Activated T-cell treated with anti-CD3 and anti-CD28 coated beads, Interleukin-2, amount 50 U/mL, for 4 hours (primary cell): ENCODE measurements at regions not wholly inside any gene's neighbourhood (a gene's known extent, or its start where the extent isn't known, plus 50 kb on each side); places are given as distances from the start of the nearest gene placed in this dataset.
"Not testable (repeated sequence)": the region's sequence is repeated elsewhere in the genome, so short reads cannot be mapped to it uniquely, and the experiment has no call there.

Experiments used
- ATAC-seq, 2 donors: fragments of 200-7000 bp; cut with Tn5 transposase; one replicate each; pipeline ENCODE4 v1.10.0; 2021
- DNase-seq: peaks from one replicate; pipeline ENCODE4 v3.0.0-alpha.2; 2020
- H3K27me3 Mint-ChIP-seq: one replicate; pipeline ENCODE4 v1.8.0; 2021; ENCODE audit warnings: low read depth, mixed read lengths
- H3K36me3 Mint-ChIP-seq: one replicate; pipeline ENCODE4 v1.8.0; 2022; ENCODE audit warnings: mixed read lengths; ENCODE audit not compliant: insufficient read depth
- H3K4me1 Mint-ChIP-seq: one replicate; pipeline ENCODE4 v1.8.0; 2021; ENCODE audit warnings: low read depth, mixed read lengths
- H3K4me3 Mint-ChIP-seq: one replicate; pipeline ENCODE4 v1.8.0; 2021; ENCODE audit warnings: mild to moderate bottlenecking, moderate library complexity, mixed read lengths
- H3K9me3 Mint-ChIP-seq: one replicate; pipeline ENCODE4 v1.8.0; 2021; ENCODE audit warnings: mixed read lengths

DNA sequence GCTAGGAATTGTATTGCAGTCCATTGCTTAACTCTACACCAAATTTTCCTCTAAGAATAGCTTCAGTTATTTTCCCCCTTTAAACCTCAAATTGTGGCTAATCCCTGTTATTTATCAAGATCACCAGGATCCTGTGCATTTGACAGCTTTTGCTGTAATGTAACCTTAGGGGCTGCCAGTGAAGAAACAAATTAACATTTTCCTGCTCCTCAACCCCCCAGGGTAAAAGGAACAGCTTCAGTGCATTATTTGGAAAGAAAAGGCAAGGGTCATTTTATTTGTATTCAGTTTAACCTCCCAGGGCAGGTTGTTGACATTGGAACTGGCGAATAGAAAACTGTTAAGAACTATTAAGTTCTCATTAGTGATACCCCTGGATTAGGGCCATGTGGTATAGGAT lies 57.0 kb downstream of the PCDH20 start:
- peaks cover 3% of the 10 kb centered on the region for H3K9me3 Mint-ChIP-seq
- ATAC-seq (no peak), DNase-seq (no peak)
- H3K4me3 Mint-ChIP-seq, result no peak overlapping the region
- H3K4me1 Mint-ChIP-seq, result no peaks in the 10 kb centered on the region
- H3K36me3 Mint-ChIP-seq, result no peaks in the 10 kb centered on the region
- no peaks in the 10 kb centered on the region for H3K27me3 Mint-ChIP-seq

DNA sequence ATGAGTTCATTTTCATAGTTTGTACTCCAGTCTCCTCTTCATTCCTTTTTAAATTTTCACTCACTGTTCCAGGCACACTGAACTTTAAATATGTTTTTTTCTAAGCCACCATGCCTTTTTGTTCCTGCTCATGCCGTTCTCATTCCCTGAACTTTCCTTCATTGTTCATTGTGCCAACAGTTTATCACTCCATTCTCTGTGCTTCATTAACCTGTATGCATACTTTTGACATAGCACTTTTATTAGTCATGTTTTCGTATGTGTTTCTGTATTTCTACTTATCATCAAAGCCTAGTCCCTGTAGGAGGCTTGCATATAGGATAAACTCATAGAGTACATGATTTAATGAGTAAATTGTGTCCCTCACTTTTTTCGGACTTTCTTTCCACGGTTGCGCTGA lies 65.3 kb downstream of the PCDH20 start:
- no peak for ATAC-seq
- H3K4me3 Mint-ChIP-seq, result no peak overlapping the region
- H3K36me3 Mint-ChIP-seq, result no peaks in the 10 kb centered on the region
- no peaks in the 10 kb centered on the region for H3K27me3 Mint-ChIP-seq
- no peaks in the 10 kb centered on the region for H3K4me1 Mint-ChIP-seq
- DNase-seq, result no peak
- peaks cover 17% of the 10 kb centered on the region for H3K9me3 Mint-ChIP-seq

DNA sequence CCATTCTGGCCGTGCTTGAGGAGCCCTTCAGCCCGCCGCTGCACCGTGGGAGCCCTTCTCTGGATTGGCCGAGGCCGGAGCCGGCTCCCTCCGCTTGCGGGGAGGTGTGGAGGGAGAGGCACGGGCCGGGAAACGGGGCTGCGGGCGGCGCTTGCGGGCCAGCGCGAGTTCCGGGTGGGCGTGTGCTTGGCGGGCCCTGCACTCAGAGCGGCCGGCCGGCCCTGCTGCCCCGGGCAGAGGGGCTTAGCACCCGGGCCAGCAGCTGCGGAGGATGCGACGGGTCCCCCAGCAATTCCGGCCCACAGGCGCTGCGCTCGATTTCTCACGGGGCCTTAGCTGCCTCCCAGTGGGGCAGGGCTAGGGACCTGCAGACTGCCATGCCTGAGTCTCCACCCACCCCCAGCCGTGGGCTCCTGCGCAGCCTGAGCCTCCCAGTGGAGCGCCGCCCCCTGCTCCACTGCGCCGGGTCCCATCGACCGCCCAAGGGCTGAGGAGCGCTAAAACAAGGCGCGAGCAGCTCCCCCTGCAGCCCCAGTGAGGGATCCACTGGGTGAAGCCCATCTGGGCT lies 76.5 kb downstream of the PCDH20 start:
- H3K4me3 Mint-ChIP-seq, result no peak overlapping the region
- no peaks in the 10 kb centered on the region for H3K36me3 Mint-ChIP-seq

DNA sequence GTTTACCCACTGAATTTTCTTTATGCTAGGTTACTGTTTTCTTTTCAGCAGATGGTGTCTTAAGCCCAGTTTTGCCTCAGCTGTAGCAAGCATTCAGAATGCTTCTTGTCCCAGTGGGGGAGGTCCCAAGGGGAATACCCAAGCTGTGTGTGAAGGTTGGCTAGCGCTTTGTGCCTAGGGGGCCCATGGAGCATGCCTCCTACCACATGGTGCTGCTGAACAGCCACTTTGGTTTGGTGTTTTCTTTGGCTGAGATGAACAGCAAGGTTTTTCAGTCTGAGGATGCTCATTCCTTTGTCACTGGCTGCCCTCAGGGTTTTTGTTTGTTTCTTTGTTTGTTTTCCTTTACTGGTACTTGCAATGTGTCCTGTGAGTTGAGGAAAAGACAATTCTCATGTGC lies 99.0 kb downstream of the PCDH20 start:
- DNase-seq, result no peak
- no peaks in the 10 kb centered on the region for H3K4me1 Mint-ChIP-seq
- no peaks in the 10 kb centered on the region for H3K36me3 Mint-ChIP-seq
- H3K9me3 Mint-ChIP-seq, result no peaks in the 10 kb centered on the region
- H3K4me3 Mint-ChIP-seq, result no peak overlapping the region
- no peak for ATAC-seq
- no peaks in the 10 kb centered on the region for H3K27me3 Mint-ChIP-seq

More for the DNA sequence above, 76.5 kb downstream of the PCDH20 start:
- Mint-ChIP-seq H3K9me3 (peaks cover 3% of the 10 kb centered on the region), H3K4me1 (no peaks in the 10 kb centered on the region), H3K27me3 (no peaks in the 10 kb centered on the region)
- ATAC-seq (no peak), DNase-seq (no peak)

DNA sequence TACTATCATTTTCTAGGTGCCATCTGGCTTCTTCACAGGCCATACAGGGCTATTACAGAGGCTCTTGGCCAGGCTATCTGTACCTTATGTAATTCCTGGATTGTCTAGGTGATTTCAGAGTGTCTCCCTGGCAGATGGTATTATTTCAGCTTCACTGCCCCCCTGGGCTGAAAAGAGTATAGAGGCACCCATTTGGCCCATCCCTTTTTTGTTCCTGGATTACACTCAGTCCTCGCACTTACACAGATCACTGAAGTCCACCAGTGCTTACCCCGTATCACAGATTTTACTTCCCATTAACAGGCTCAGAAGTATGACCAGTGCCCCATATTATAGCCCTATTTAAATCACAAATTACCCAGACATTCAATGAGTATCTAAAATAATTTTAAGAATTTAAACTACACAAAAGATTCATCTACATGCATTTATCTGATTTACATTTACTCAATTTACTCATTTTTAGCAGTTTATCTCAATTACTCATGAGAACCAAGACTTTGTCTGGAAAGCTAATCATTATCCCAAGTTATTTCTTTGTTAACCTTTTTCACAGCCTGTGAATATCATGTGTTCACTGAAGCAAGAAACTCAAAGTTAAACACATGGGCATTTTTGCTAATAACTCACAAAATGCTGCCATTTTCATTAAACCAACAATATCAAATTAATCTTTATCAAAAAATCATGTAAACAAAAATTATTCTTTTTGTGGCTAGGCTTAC lies 121.0 kb downstream of the PCDH20 start:
- Mint-ChIP-seq H3K4me3 (no peak overlapping the region), H3K9me3 (peaks cover 6% of the 10 kb centered on the region), H3K36me3 (no peaks in the 10 kb centered on the region), H3K27me3 (no peaks in the 10 kb centered on the region), H3K4me1 (no peaks in the 10 kb centered on the region)
- DNase-seq (no peak), ATAC-seq (no peak)

DNA sequence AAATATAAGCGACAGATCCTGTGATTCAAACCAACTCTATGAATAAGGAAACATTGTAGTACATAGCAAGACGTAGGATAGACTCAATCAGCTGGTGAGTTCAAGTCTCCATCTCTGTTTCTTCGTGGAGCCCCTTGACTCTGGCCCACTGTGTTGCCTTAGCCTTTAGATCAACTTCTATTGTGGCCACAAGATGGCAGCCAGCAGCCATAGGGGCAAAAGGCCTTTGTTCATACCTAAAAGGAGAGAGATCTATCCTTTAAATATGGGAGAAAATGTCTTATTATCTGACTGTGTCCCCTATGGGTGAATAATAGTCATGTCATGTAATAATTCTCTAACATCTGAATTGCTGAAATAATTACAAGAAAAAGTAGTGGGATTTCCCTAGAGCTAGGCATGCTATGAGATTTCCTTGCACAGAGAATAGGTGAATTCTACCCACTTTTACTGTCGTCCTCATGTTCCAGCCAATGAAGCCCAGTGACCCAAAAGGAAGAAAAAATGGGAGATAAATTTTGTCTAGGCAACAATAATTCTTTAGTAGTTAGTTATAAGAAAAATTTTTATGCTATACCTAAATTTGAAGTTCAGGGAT lies 129.4 kb downstream of the PCDH20 start:
- no peak for DNase-seq
- H3K4me1 Mint-ChIP-seq, result no peaks in the 10 kb centered on the region
- H3K36me3 Mint-ChIP-seq, result no peaks in the 10 kb centered on the region

DNA sequence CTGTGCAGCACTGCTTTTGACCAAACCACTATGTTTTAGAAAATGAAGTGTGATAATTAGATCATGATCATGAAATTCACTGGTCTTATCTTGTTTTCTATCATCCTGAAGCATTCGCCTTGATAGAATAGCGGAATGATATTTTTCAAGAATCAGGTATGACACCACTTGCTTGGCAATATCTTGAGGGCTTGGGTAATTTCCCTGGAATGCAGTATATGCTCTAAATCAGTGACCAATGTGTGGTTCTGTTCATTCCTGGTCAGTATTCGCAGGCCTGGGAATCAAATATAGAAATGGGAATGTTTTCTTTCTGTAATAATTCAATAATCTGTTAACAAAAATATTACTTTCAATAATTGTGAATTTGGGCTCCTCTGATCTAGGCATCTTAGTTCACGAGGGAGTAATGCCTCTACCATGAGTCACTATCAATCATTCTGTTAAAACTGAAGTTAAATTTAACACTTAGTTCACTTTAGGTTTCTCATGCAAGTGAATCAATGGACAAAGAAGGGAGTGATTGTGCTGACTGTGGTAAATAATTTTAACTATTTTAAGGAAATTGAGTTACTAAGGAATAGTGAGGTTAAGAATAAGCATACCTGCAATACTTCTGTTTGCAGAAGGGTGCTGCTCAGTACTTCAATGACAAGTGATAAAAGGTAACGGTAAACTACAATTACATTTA lies 137.9 kb downstream of the PCDH20 start:
- Mint-ChIP-seq H3K9me3 (peaks cover 26% of the 10 kb centered on the region), H3K27me3 (no peaks in the 10 kb centered on the region), H3K4me1 (no peaks in the 10 kb centered on the region), H3K4me3 (no peak overlapping the region), H3K36me3 (no peaks in the 10 kb centered on the region)
- ATAC-seq (no peak), DNase-seq (no peak)

More for the DNA sequence above, 129.4 kb downstream of the PCDH20 start:
- no peak for ATAC-seq
- Mint-ChIP-seq H3K4me3 (no peak overlapping the region), H3K9me3 (peaks cover 10% of the 10 kb centered on the region), H3K27me3 (no peaks in the 10 kb centered on the region)

DNA sequence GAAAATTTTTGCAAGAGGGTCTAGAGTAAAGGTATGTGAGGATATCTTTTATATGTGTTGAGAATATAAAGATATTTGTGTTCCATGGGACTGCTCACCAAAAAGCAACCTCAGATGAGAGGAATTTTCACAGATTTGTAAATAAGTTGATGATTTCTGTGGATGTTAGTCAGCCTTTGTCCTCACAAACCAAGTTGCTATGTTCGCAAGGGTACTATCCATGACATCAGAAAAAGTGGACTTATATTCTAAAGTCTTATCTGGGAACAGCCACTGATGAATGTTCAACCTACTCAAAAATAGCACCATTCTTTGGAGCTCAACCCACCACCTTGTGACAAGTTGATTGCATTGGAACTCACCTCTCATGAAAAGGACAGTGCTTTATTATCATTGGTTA lies 138.6 kb downstream of the PCDH20 start:
- Mint-ChIP-seq H3K4me3 (no peak overlapping the region), H3K4me1 (no peaks in the 10 kb centered on the region), H3K9me3 (peaks cover 29% of the 10 kb centered on the region), H3K27me3 (no peaks in the 10 kb centered on the region), H3K36me3 (no peaks in the 10 kb centered on the region)
- ATAC-seq, result no peak
- DNase-seq, result no peak

DNA sequence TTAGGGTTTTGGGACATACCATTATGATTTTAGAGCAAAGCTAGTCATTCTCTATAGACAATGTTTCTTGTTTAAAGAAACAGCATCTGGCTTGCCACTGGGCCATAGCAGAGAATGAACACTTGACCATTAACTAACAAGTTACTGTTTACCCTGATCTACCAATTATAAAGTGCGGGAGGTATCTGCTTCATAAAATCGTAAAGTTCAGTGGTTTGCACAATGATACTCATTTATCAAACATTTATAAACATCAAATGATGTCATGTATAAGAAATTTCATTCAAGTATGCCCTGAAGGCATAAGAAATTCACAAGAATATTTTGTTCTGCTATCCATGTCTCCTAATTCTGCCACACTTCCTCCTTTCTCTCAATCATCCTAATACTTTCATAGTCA lies 139.2 kb downstream of the PCDH20 start:
- ATAC-seq (no peak), DNase-seq (no peak)
- Mint-ChIP-seq H3K36me3 (no peaks in the 10 kb centered on the region), H3K27me3 (no peaks in the 10 kb centered on the region), H3K4me1 (no peaks in the 10 kb centered on the region), H3K9me3 (peaks cover 28% of the 10 kb centered on the region), H3K4me3 (no peak overlapping the region)

DNA sequence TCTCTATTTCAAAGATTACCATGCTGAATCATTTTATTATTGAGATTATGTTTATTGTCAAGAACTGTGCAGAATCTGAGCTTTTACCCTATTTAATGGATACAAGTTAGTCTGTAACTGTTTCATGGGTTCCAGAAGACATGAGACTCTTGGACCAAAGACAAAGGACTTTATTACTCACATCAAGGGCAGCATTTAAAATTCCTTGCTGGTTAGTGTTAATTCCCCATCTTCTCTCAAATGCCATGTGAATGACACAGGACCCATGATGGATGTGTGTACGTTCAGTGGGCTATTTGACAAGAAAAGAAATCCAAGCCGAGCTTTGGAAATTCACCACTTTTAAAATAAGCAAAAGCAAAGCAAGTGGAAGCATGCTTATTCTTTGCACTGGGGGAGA lies 139.9 kb downstream of the PCDH20 start:
- Mint-ChIP-seq H3K36me3 (no peaks in the 10 kb centered on the region), H3K4me1 (no peaks in the 10 kb centered on the region)
- ATAC-seq, result no peak

DNA sequence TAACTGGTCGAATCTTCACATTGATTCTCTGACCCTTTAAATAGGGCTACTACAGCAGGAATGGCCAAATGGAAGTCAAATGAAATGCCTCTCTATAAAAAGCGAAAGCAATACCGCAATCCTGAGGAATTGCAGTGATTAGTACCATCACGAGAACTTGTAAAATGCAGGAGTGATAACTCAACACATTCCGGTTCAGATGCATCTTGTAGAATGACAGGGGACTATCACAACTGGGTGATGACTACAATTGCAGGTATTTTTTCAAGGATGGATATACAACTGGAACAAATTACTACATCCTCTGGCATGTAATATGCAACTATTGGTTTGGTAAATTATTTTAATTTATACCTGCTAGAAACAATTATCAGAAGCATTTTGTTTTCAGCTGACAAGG lies 140.4 kb downstream of the PCDH20 start:
- H3K4me1 Mint-ChIP-seq, result no peaks in the 10 kb centered on the region
- H3K9me3 Mint-ChIP-seq, result peaks cover 33% of the 10 kb centered on the region
- H3K27me3 Mint-ChIP-seq, result no peaks in the 10 kb centered on the region
- no peak for DNase-seq
- no peak for ATAC-seq
- H3K4me3 Mint-ChIP-seq, result no peak overlapping the region
- H3K36me3 Mint-ChIP-seq, result no peaks in the 10 kb centered on the region

More for the DNA sequence above, 139.9 kb downstream of the PCDH20 start:
- H3K27me3 Mint-ChIP-seq, result no peaks in the 10 kb centered on the region
- DNase-seq, result no peak
- H3K4me3 Mint-ChIP-seq, result no peak overlapping the region
- H3K9me3 Mint-ChIP-seq, result peaks cover 29% of the 10 kb centered on the region

DNA sequence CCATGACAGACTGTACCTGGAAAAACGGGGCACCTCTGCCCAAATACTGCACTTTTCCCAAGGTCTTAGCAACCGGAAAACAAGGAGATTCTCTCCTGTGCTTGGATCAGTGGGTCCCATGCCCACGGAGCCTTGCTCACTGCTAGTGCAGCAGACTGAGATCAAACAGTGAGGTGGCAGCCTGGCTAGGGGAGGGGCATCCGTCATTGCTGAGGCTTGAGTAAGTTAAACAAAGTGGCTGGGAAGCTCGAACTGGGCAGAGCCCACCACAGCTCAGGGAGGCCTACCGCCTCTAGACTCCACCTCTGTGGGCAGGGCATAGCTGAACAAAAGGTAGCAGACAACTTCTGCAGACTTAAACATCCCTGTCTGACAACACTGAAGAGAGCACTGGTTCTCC lies 148.8 kb downstream of the PCDH20 start:
- not testable (repeated sequence) for ATAC-seq, H3K4me1 Mint-ChIP-seq, H3K4me3 Mint-ChIP-seq, DNase-seq, H3K36me3 Mint-ChIP-seq, H3K27me3 Mint-ChIP-seq
- H3K9me3 Mint-ChIP-seq, result peaks cover 27% of the 10 kb centered on the region

DNA sequence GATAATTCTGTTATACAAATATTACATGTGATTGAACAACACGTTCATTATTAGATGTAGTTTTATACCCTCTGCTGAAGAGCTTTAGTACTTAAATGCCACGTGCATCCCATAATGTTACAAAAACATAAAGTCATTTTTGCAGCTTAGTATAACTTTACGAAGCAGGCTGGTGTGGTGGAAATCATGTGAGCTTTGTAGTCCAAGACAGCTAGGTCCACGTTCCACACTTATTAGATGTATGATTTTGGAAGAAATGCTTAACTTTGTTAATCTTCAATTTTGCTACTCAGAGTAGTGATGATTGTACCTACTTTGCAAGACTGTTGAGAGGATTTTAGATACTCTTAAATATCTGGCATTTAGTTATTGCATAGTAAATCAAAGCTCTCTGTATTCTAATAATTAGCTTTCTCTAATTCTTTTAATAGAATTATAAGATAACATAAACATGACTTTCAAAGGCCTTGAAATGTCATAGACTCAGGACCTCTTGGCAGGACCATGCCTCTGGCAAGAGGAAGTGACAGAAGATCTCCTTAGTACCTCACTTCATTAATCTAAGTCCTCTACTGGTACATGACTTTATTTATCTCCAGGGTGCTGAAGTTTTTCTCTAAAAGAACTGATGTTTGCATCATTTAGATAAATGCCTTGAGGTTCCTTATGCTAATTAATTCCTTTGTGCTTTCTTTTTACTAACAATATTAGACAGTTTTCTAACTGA lies 153.7 kb downstream of the PCDH20 start:
- DNase-seq (no peak), ATAC-seq (no peak)
- Mint-ChIP-seq H3K4me1 (no peaks in the 10 kb centered on the region), H3K27me3 (no peaks in the 10 kb centered on the region), H3K36me3 (no peaks in the 10 kb centered on the region), H3K4me3 (no peak overlapping the region), H3K9me3 (peaks cover 4% of the 10 kb centered on the region)

DNA sequence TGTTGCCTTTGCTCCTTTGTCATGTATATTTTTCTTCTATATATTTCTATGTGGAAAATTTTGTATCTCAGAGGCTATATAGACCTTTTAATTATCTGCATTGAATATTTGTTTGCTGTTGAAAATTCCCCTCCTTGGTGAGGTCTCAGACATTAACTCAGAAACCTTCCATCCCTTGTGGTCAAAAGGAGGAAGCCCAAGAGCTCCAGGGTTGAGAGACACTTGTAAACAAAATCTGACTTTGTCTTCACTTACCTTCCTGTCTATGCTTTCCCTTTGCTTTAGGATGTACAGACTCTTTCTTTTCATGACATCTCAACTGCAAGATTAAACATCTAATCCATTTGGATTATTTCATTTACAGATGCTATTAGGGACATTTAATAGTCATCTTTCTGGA lies 157.5 kb downstream of the PCDH20 start:
- Mint-ChIP-seq H3K27me3 (no peaks in the 10 kb centered on the region), H3K36me3 (no peaks in the 10 kb centered on the region)

More for the DNA sequence above, 157.5 kb downstream of the PCDH20 start:
- DNase-seq (no peak), ATAC-seq (no peak)
- Mint-ChIP-seq H3K4me1 (no peaks in the 10 kb centered on the region), H3K9me3 (peaks cover 7% of the 10 kb centered on the region), H3K4me3 (no peak overlapping the region)
